ENCODE measurements at regions not wholly inside any gene's neighbourhood (a gene's known extent, or its start where the extent isn't known, plus 50 kb on each side); places are given as distances from the start of the nearest gene placed in this dataset.

GRCh38 chr12:107929436-107929835 is 154.9 kb downstream of the ASCL4 start:
- Histone ChIP-seq H3K36me3 (ENCODE audit: control insufficient read depth in 1 of 2, insufficient read depth in 2 of 2, low read length in 2 of 2) (no peaks in the 10 kb centered on the region), H3K4me3 (ENCODE audit: low read depth, low read length) (no peak overlapping the region), H3K9ac (ENCODE audit: low read length) (no peak overlapping the region), H3K4me1 (ENCODE audit: control insufficient read depth in 1 of 2, insufficient read depth in 2 of 2, low read length in 2 of 2) (no peaks in the 10 kb centered on the region), H2AK5ac (ENCODE audit: low read length) (no peak overlapping the region), H3K27me3 (ENCODE audit: insufficient read depth, low read length) (no peaks in the 10 kb centered on the region), H2BK5ac (ENCODE audit: low read depth, low read length, poor library complexity) (no peak overlapping the region), H2BK120ac (ENCODE audit: insufficient read depth, low read length, poor library complexity) (no peak overlapping the region), H3K4me2 (ENCODE audit: low read length) (no peak overlapping the region), H3K14ac (ENCODE audit: low read length) (no peak overlapping the region), H3K79me1 (ENCODE audit: low read length) (no peaks in the 10 kb centered on the region), H3K79me2 (ENCODE audit: control insufficient read depth, insufficient read depth, low read length, poor library complexity) (no peaks in the 10 kb centered on the region), H3K9me3 (ENCODE audit: insufficient read depth, low read depth, low read length) (no peaks in the 10 kb centered on the region), H3K4ac (ENCODE audit: low read depth, low read length) (no peak overlapping the region), H4K12ac (ENCODE audit: low read depth, low read length) (no peak overlapping the region), H4K91ac (ENCODE audit: low read depth, low read length) (no peak overlapping the region), H3K18ac (ENCODE audit: low read length) (no peak overlapping the region), H2BK12ac (ENCODE audit: low read length) (no peak overlapping the region), H2AFZ (ENCODE audit: insufficient read depth, low read length, poor library complexity) (no peak overlapping the region), H4K8ac (ENCODE audit: low read depth, low read length) (no peak overlapping the region), H3K23ac (ENCODE audit: low read length) (no peak overlapping the region), H3K27ac (ENCODE audit: low read depth, low read length) (no peak overlapping the region)
- no CpG with 5 or more reads among the region's 12 CpGs for WGBS (ENCODE audit: extremely low coverage, insufficient coverage, insufficient read length)
- peak; percentile 5 to 46 for DNase-seq

GRCh38 chr12:107931761-107932160 is 157.3 kb downstream of the ASCL4 start:
- Histone ChIP-seq H3K27me3 (ENCODE audit: insufficient read depth, low read length) (no peaks in the 10 kb centered on the region), H3K4me2 (ENCODE audit: low read length) (no peak overlapping the region), H3K23ac (ENCODE audit: low read length) (no peak overlapping the region), H3K36me3 (ENCODE audit: control insufficient read depth in 1 of 2, insufficient read depth in 2 of 2, low read length in 2 of 2) (no peaks in the 10 kb centered on the region), H4K12ac (ENCODE audit: low read depth, low read length) (no peak overlapping the region), H2AK5ac (ENCODE audit: low read length) (no peak overlapping the region), H4K91ac (ENCODE audit: low read depth, low read length) (no peak overlapping the region), H2BK120ac (ENCODE audit: insufficient read depth, low read length, poor library complexity) (no peak overlapping the region), H2AFZ (ENCODE audit: insufficient read depth, low read length, poor library complexity) (no peak overlapping the region), H3K4ac (ENCODE audit: low read depth, low read length) (no peak overlapping the region), H4K8ac (ENCODE audit: low read depth, low read length) (no peak overlapping the region), H2BK5ac (ENCODE audit: low read depth, low read length, poor library complexity) (no peak overlapping the region), H3K27ac (ENCODE audit: low read depth, low read length) (no peak overlapping the region), H3K14ac (ENCODE audit: low read length) (no peak overlapping the region), H3K9me3 (ENCODE audit: insufficient read depth, low read depth, low read length) (no peaks in the 10 kb centered on the region), H3K79me1 (ENCODE audit: low read length) (no peaks in the 10 kb centered on the region), H3K4me3 (ENCODE audit: low read depth, low read length) (no peak overlapping the region), H3K18ac (ENCODE audit: low read length) (no peak overlapping the region), H3K9ac (ENCODE audit: low read length) (no peak overlapping the region), H3K4me1 (ENCODE audit: control insufficient read depth in 1 of 2, insufficient read depth in 2 of 2, low read length in 2 of 2) (no peaks in the 10 kb centered on the region), H3K79me2 (ENCODE audit: control insufficient read depth, insufficient read depth, low read length, poor library complexity) (no peaks in the 10 kb centered on the region), H2BK12ac (ENCODE audit: low read length) (no peak overlapping the region)
- DNase-seq: no peak
- WGBS (ENCODE audit: extremely low coverage, insufficient coverage, insufficient read length): no CpG with 5 or more reads among the region's 5 CpGs

- Histone ChIP-seq H2BK5ac (ENCODE audit: low read depth, low read length, poor library complexity) (no peak overlapping the region), H2AK5ac (ENCODE audit: low read length) (no peak overlapping the region), H3K4me2 (ENCODE audit: low read length) (no peak overlapping the region), H3K4me1 (ENCODE audit: control insufficient read depth in 1 of 2, insufficient read depth in 2 of 2, low read length in 2 of 2) (no peaks in the 10 kb centered on the region), H4K8ac (ENCODE audit: low read depth, low read length) (no peak overlapping the region), H3K79me2 (ENCODE audit: control insufficient read depth, insufficient read depth, low read length, poor library complexity) (no peaks in the 10 kb centered on the region), H3K9me3 (ENCODE audit: insufficient read depth, low read depth, low read length) (no peaks in the 10 kb centered on the region), H4K12ac (ENCODE audit: low read depth, low read length) (no peak overlapping the region), H3K14ac (ENCODE audit: low read length) (no peak overlapping the region), H3K27me3 (ENCODE audit: insufficient read depth, low read length) (no peaks in the 10 kb centered on the region), H3K4me3 (ENCODE audit: low read depth, low read length) (no peak overlapping the region), H3K9ac (ENCODE audit: low read length) (no peak overlapping the region), H3K27ac (ENCODE audit: low read depth, low read length) (no peak overlapping the region), H4K91ac (ENCODE audit: low read depth, low read length) (no peak overlapping the region), H2BK120ac (ENCODE audit: insufficient read depth, low read length, poor library complexity) (no peak overlapping the region), H3K79me1 (ENCODE audit: low read length) (no peaks in the 10 kb centered on the region), H3K23ac (ENCODE audit: low read length) (no peak overlapping the region), H3K4ac (ENCODE audit: low read depth, low read length) (no peak overlapping the region), H3K36me3 (ENCODE audit: control insufficient read depth in 1 of 2, insufficient read depth in 2 of 2, low read length in 2 of 2) (no peaks in the 10 kb centered on the region), H2BK12ac (ENCODE audit: low read length) (no peak overlapping the region), H3K18ac (ENCODE audit: low read length) (no peak overlapping the region), H2AFZ (ENCODE audit: insufficient read depth, low read length, poor library complexity) (no peak overlapping the region)
- WGBS (ENCODE audit: extremely low coverage, insufficient coverage, insufficient read length): no CpG with 5 or more reads among the region's 1 CpG
- DNase-seq: no peak
Observed at GRCh38 chr12:107938446-107938845, 163.9 kb downstream of the ASCL4 start.

GRCh38 chr12:107948391-107948945 is 174.0 kb downstream of the ASCL4 start:
- no peaks in the 10 kb centered on the region for H3K79me1 ChIP-seq (ENCODE audit: low read length)
- H3K14ac ChIP-seq (ENCODE audit: low read length): no peak overlapping the region
- no peak overlapping the region for H4K91ac ChIP-seq (ENCODE audit: low read depth, low read length)
- no peak for DNase-seq
- no peaks in the 10 kb centered on the region for H3K9me3 ChIP-seq (ENCODE audit: insufficient read depth, low read depth, low read length)
- no peak overlapping the region for H2AK5ac ChIP-seq (ENCODE audit: low read length)
- no peak overlapping the region for H3K18ac ChIP-seq (ENCODE audit: low read length)
- no peak overlapping the region for H2BK5ac ChIP-seq (ENCODE audit: low read depth, low read length, poor library complexity)
- no peak overlapping the region for H2BK12ac ChIP-seq (ENCODE audit: low read length)
- H4K8ac ChIP-seq (ENCODE audit: low read depth, low read length): no peak overlapping the region
- no peak overlapping the region for H3K4me2 ChIP-seq (ENCODE audit: low read length)
- no peak overlapping the region for H3K4ac ChIP-seq (ENCODE audit: low read depth, low read length)
- no peak overlapping the region for H2AFZ ChIP-seq (ENCODE audit: insufficient read depth, low read length, poor library complexity)
- H2BK120ac ChIP-seq (ENCODE audit: insufficient read depth, low read length, poor library complexity): no peak overlapping the region
- no peaks in the 10 kb centered on the region for H3K79me2 ChIP-seq (ENCODE audit: control insufficient read depth, insufficient read depth, low read length, poor library complexity)
- H4K12ac ChIP-seq (ENCODE audit: low read depth, low read length): no peak overlapping the region
- no peak overlapping the region for H3K4me3 ChIP-seq (ENCODE audit: low read depth, low read length)
- H3K27me3 ChIP-seq (ENCODE audit: insufficient read depth, low read length): no peaks in the 10 kb centered on the region
- no peak overlapping the region for H3K9ac ChIP-seq (ENCODE audit: low read length)
- H3K27ac ChIP-seq (ENCODE audit: low read depth, low read length): no peak overlapping the region
- WGBS (ENCODE audit: extremely low coverage, insufficient coverage, insufficient read length): no CpG with 5 or more reads among the region's 12 CpGs
- no peaks in the 10 kb centered on the region for H3K36me3 ChIP-seq (ENCODE audit: control insufficient read depth in 1 of 2, insufficient read depth in 2 of 2, low read length in 2 of 2)
- no peak overlapping the region for H3K23ac ChIP-seq (ENCODE audit: low read length)
- no peaks in the 10 kb centered on the region for H3K4me1 ChIP-seq (ENCODE audit: control insufficient read depth in 1 of 2, insufficient read depth in 2 of 2, low read length in 2 of 2)

Data from trophoblast cell (in vitro differentiated cells and primary cell).